Left ventricle myocardium inferior (tissue), 1 donor: ENCODE measurements at regions not wholly inside any gene's neighbourhood (a gene's known extent, or its start where the extent isn't known, plus 50 kb on each side); places are given as distances from the start of the nearest gene placed in this dataset.

ENCODE experiments used
- DNase-seq: peaks from one replicate; pipeline ENCODE4 v3.0.0-alpha.2; 2020
- H3K27ac ChIP-seq: fragments of 200-600 bp; replicated peaks from 2 replicates; pipeline ENCODE4 v1.8.0; 2021
- H3K27me3 ChIP-seq: fragments of 200-600 bp; 2 replicates; pipeline ENCODE4 v1.8.0; 2021; ENCODE audit warnings: low read depth
- H3K36me3 ChIP-seq: fragments of 200-600 bp; 2 replicates; pipeline ENCODE4 v1.8.0; 2021
- H3K4me1 ChIP-seq: fragments of 200-600 bp; 2 replicates; pipeline ENCODE4 v1.8.0; 2021
- H3K4me3 ChIP-seq: fragments of 200-600 bp; 2 replicates; pipeline ENCODE4 v1.8.0; 2021; ENCODE audit warnings: mild to moderate bottlenecking, moderate library complexity
- H3K9me3 ChIP-seq: fragments of 200-600 bp; replicated peaks from 2 replicates; pipeline ENCODE4 v1.8.0; 2021
- CTCF ChIP-seq: fragments of 200-600 bp; IDR thresholded peaks from 2 replicates; pipeline ENCODE4 v1.8.0; 2021; ENCODE audit warnings: antibody characterized with exemption, mild to moderate bottlenecking, borderline replicate concordance
- intact Hi-C: fragments of 100-400 bp; cut with micrococcal nuclease; formaldehyde crosslinking; loops from one replicate; pipeline ENCODE4 v1.11.0; 2022
- donor health status: DM: no; HTN: yes; CAD: no; lungs with severe emphysema.

GRCh38 chrX:117376460-117376859 is 740.1 kb downstream of the KLHL13 start:
- Histone ChIP-seq H3K9me3 (no peaks in the 10 kb centered on the region), H3K36me3 (no peaks in the 10 kb centered on the region), H3K4me3 (no peak overlapping the region), H3K27me3 (no peaks in the 10 kb centered on the region), H3K27ac (no peak overlapping the region), H3K4me1 (no peaks in the 10 kb centered on the region)
- TF ChIP-seq CTCF: no peak
- intact Hi-C loops: no loop called here
- DNase-seq: no peak

GRCh38 chrX:117335209-117335608 is 781.4 kb downstream of the KLHL13 start:
- Histone ChIP-seq H3K27me3 (no peaks in the 10 kb centered on the region), H3K4me3 (no peak overlapping the region), H3K27ac (no peak overlapping the region), H3K36me3 (no peaks in the 10 kb centered on the region), H3K9me3 (no peaks in the 10 kb centered on the region), H3K4me1 (no peaks in the 10 kb centered on the region)
- no peak for TF ChIP-seq CTCF
- intact Hi-C loops: no loop called here
- DNase-seq: no peak

- Histone ChIP-seq H3K4me1 (no peaks in the 10 kb centered on the region), H3K9me3 (peaks cover 18% of the 10 kb centered on the region), H3K27ac (no peak overlapping the region), H3K4me3 (no peak overlapping the region), H3K36me3 (no peaks in the 10 kb centered on the region), H3K27me3 (no peaks in the 10 kb centered on the region)
- DNase-seq: no peak
- intact Hi-C loops: no loop called here
- TF ChIP-seq CTCF: no peak
Observed at GRCh38 chrX:117327373-117327772, 789.2 kb downstream of the KLHL13 start.

- Histone ChIP-seq H3K36me3 (no peaks in the 10 kb centered on the region), H3K4me3 (no peak overlapping the region), H3K9me3 (peaks cover 18% of the 10 kb centered on the region), H3K27ac (no peak overlapping the region), H3K27me3 (no peaks in the 10 kb centered on the region), H3K4me1 (no peaks in the 10 kb centered on the region)
- no peak for TF ChIP-seq CTCF
- intact Hi-C loops: no loop called here
- no peak for DNase-seq
Observed at GRCh38 chrX:117325706-117326105, 790.9 kb downstream of the KLHL13 start.

- no peak for TF ChIP-seq CTCF
- H3K27me3 ChIP-seq: no peaks in the 10 kb centered on the region
- intact Hi-C loops: no loop called here
Observed at GRCh38 chrX:117305168-117305766, 811.3 kb downstream of the KLHL13 start.

More at GRCh38 chrX:117305168-117305766, 811.3 kb downstream of the KLHL13 start:
- Histone ChIP-seq H3K27ac (no peak overlapping the region), H3K9me3 (no peaks in the 10 kb centered on the region), H3K4me3 (no peak overlapping the region), H3K36me3 (no peaks in the 10 kb centered on the region), H3K4me1 (no peaks in the 10 kb centered on the region)
- no peak for DNase-seq
